IMR-90 (cell line): ENCODE measurements at regions not wholly inside any gene's neighbourhood (a gene's known extent, or its start where the extent isn't known, plus 50 kb on each side); places are given as distances from the start of the nearest gene placed in this dataset.
A peak's percentile ranks its signal among the peaks of the same experiment; 100 is the strongest.

Source experiments
- ATAC-seq: fragments of 200-7000 bp; cut with Tn5 transposase; 2 replicates; pipeline ENCODE4 v1.9.1; 2020; ENCODE audit warnings: low read depth, mild to moderate bottlenecking, moderate library complexity
- BruUV-seq: library from RNA; stranded (reverse); fragments of 400-500 nt; replicated peaks from 2 replicates; lab custom pipeline; 2021; lab: Mats Ljungman, UMichigan
- CTCF ChIA-PET: fragments of 300-600 bp; formaldehyde crosslinking; extraction: SDS; loops from one replicate; lab custom pipeline; 2021; ENCODE audit warnings: antibody characterized with exemption; lab: Yijun Ruan, JAX
- POLR2A ChIA-PET: fragments of 300-600 bp; sonication (Branson Sonifier 250); formaldehyde crosslinking; loops from one replicate; lab custom pipeline; 2022; ENCODE audit warnings: antibody characterized with exemption; ENCODE audit not compliant: unreplicated experiment; lab: Charles Lee
- DNase-seq: peaks from one replicate; pipeline ENCODE4 v3.0.0; 2013
- H2AFZ ChIP-seq: replicated peaks from 2 replicates; pipeline ENCODE3; 2013; ENCODE audit warnings: low read length, mild to moderate bottlenecking; ENCODE audit not compliant: poor library complexity
- H2AK5ac ChIP-seq: 2 replicates; pipeline ENCODE4 v1.6.1; 2013; ENCODE audit warnings: low read depth, low read length, inconsistent platforms
- H2AK9ac ChIP-seq: replicated peaks from 2 replicates; pipeline ENCODE3; 2013; ENCODE audit warnings: mild to moderate bottlenecking, low read depth, low read length, moderate library complexity; ENCODE audit not compliant: poor library complexity
- H2BK120ac ChIP-seq: 2 replicates; pipeline ENCODE4 v1.6.1; 2013; ENCODE audit warnings: low read depth, low read length, inconsistent platforms
- H2BK15ac ChIP-seq: 3 replicates; pipeline ENCODE4 v1.6.1; 2013; ENCODE audit warnings: low read depth, low read length, inconsistent platforms
- H2BK20ac ChIP-seq: 2 replicates; pipeline ENCODE4 v1.6.1; 2013; ENCODE audit warnings: low read depth, mild to moderate bottlenecking, inconsistent platforms, low read length, moderate library complexity
- H2BK5ac ChIP-seq: 2 replicates; pipeline ENCODE4 v1.6.1; 2013; ENCODE audit warnings: mild to moderate bottlenecking, low read depth, low read length, inconsistent platforms; ENCODE audit not compliant: poor library complexity, severe bottlenecking
- H3K14ac ChIP-seq: replicated peaks from 2 replicates; pipeline ENCODE4 v1.6.1; 2013; ENCODE audit warnings: low read depth, low read length, inconsistent platforms
- H3K18ac ChIP-seq: 2 replicates; pipeline ENCODE4 v1.6.1; 2013; ENCODE audit warnings: low read depth, low read length, control low read depth
- H3K23ac ChIP-seq: 2 replicates; pipeline ENCODE4 v1.6.1; 2013; ENCODE audit warnings: low read depth, low read length, inconsistent platforms
- H3K27ac ChIP-seq: 2 replicates; pipeline ENCODE4 v1.5.1; 2013; ENCODE audit warnings: mild to moderate bottlenecking, control low read depth, low read length; ENCODE audit not compliant: insufficient read depth
- H3K27me3 ChIP-seq: 2 replicates; pipeline ENCODE4 v1.6.1; 2013; ENCODE audit warnings: low read length; ENCODE audit not compliant: control insufficient read depth, insufficient read depth
- H3K36me3 ChIP-seq: 2 replicates; pipeline ENCODE4 v1.6.1; 2013; ENCODE audit warnings: low read length, mixed read lengths; ENCODE audit not compliant: control insufficient read depth, insufficient read depth
- H3K4ac ChIP-seq: 2 replicates; pipeline ENCODE4 v1.6.1; 2013; ENCODE audit warnings: low read depth, low read length, inconsistent platforms
- H3K4me1 ChIP-seq: 2 replicates; pipeline ENCODE4 v1.6.1; 2013; ENCODE audit warnings: low read length, mixed read lengths; ENCODE audit not compliant: control insufficient read depth, insufficient read depth
- H3K4me2 ChIP-seq: 2 replicates; pipeline ENCODE4 v1.6.1; 2013; ENCODE audit warnings: low read depth, mild to moderate bottlenecking, control low read depth, low read length, moderate library complexity
- H3K4me3 ChIP-seq: 2 replicates; pipeline ENCODE4 v1.5.1; 2013; ENCODE audit warnings: low read depth, mild to moderate bottlenecking, control low read depth, low read length, moderate library complexity; ENCODE audit not compliant: insufficient read depth
- H3K56ac ChIP-seq: 2 replicates; pipeline ENCODE4 v1.6.1; 2013; ENCODE audit warnings: low read length, inconsistent platforms; ENCODE audit not compliant: insufficient read depth; ENCODE audit errors: extremely low read depth
- H3K79me1 ChIP-seq, 2 experiments: 2 replicates each; pipeline ENCODE4 v1.6.1; 2013; ENCODE audit warnings: low read length in 2 of 2, inconsistent platforms in 1 of 2, low read depth in 1 of 2
- H3K9ac ChIP-seq: 2 replicates; pipeline ENCODE4 v1.6.1; 2013; ENCODE audit warnings: low read depth, low read length, control low read depth
- H3K9me1 ChIP-seq: 2 replicates; pipeline ENCODE4 v1.6.1; 2013; ENCODE audit warnings: low read length, inconsistent platforms; ENCODE audit not compliant: insufficient read depth
- H3K9me3 ChIP-seq: 2 replicates; pipeline ENCODE4 v1.6.1; 2013; ENCODE audit warnings: low read length; ENCODE audit not compliant: control insufficient read depth, insufficient read depth
- H4K20me1 ChIP-seq: 2 replicates; pipeline ENCODE4 v1.6.1; 2013; ENCODE audit warnings: low read length, inconsistent platforms; ENCODE audit not compliant: insufficient read depth
- H4K5ac ChIP-seq: 2 replicates; pipeline ENCODE4 v1.6.1; 2013; ENCODE audit warnings: mild to moderate bottlenecking, low read depth, low read length, control low read depth
- H4K8ac ChIP-seq, 2 experiments: 2 replicates each; pipeline ENCODE4 v1.6.1; 2013; ENCODE audit warnings: low read depth in 2 of 2, low read length in 2 of 2, control low read depth in 1 of 2, inconsistent platforms in 1 of 2
- H4K91ac ChIP-seq: 2 replicates; pipeline ENCODE4 v1.6.1; 2013; ENCODE audit warnings: low read depth, low read length, inconsistent platforms; ENCODE audit not compliant: insufficient read depth
- BHLHE40 ChIP-seq: fragments of 150-350 bp; IDR thresholded peaks from 2 replicates; pipeline ENCODE4 v1.6.1; 2016; ENCODE audit warnings: mild to moderate bottlenecking, low read depth, low read length
- CEBPB ChIP-seq: IDR thresholded peaks from 2 replicates; pipeline ENCODE4 v1.6.1; 2012; ENCODE audit warnings: low read depth, low read length, improper control_type of control experiment
- FOS ChIP-seq: fragments of 150-350 bp; IDR thresholded peaks from 2 replicates; pipeline ENCODE4 v1.6.1; 2016; ENCODE audit warnings: low read depth, low read length
- MAFK ChIP-seq: IDR thresholded peaks from 2 replicates; pipeline ENCODE4 v1.6.1; 2012; ENCODE audit warnings: low read depth, low read length, improper control_type of control experiment
- MXI1 ChIP-seq: IDR thresholded peaks from 2 replicates; pipeline ENCODE4 v1.6.1; 2012; ENCODE audit warnings: low read depth, mild to moderate bottlenecking, low read length, moderate library complexity, borderline replicate concordance
- NFE2L2 ChIP-seq: fragments of 150-350 bp; IDR thresholded peaks from 2 replicates; pipeline ENCODE4 v1.6.1; 2016; ENCODE audit warnings: low read depth, mild to moderate bottlenecking, low read length
- POLR2A ChIP-seq: IDR thresholded peaks from 2 replicates; pipeline ENCODE4 v1.6.1; 2012; ENCODE audit warnings: mild to moderate bottlenecking, low read depth, low read length
- RAD21 ChIP-seq: IDR thresholded peaks from 2 replicates; pipeline ENCODE4 v1.6.1; 2012; ENCODE audit warnings: low read length, improper control_type of control experiment
- RCOR1 ChIP-seq: IDR thresholded peaks from 2 replicates; pipeline ENCODE4 v1.6.1; 2012; ENCODE audit warnings: mild to moderate bottlenecking, low read length, improper control_type of control experiment; ENCODE audit not compliant: insufficient replicate concordance
- RFX5 ChIP-seq: IDR thresholded peaks from 2 replicates; pipeline ENCODE4 v1.8.0; 2012; ENCODE audit warnings: low read depth, mild to moderate bottlenecking, low read length, moderate library complexity
- SMC3 ChIP-seq: fragments of 150-350 bp; IDR thresholded peaks from 2 replicates; pipeline ENCODE4 v1.6.1; 2016; ENCODE audit warnings: low read depth, mild to moderate bottlenecking, antibody characterized with exemption, low read length, moderate library complexity
- WGBS, 2 experiments: methylation state at CpG; one replicate each; pipeline versions ENCODE4 v1.1.5 to v1.1.7; 2013; ENCODE audit warnings: missing lambda C conversion rate in 2 of 2; ENCODE audit not compliant: insufficient read length in 1 of 2; ENCODE audit errors: extremely low coverage in 2 of 2; 5-methylcytosine and 5-hydroxymethylcytosine counted together
- dilution Hi-C: fragments of 300-500 bp; cut with HindIII; formaldehyde crosslinking; loops from one replicate; pipeline ENCODE4 v1.14.3; 2018; ENCODE audit warnings: low sequenced_read_pairs; ENCODE audit not compliant: unreplicated experiment
- in situ Hi-C: fragments of 300-500 bp; cut with MboI; formaldehyde crosslinking; loops from 3 replicates; pipeline ENCODE4 v1.14.3; 2019; ENCODE audit warnings: low sequenced_read_pairs, inconsistent platforms, mixed read lengths
- intact Hi-C: fragments of 100-400 bp; cut with micrococcal nuclease; formaldehyde crosslinking; loops from 2 replicates; pipeline ENCODE4 v1.10.0; 2022
- TF ChIP-seq, protein P1 (sequence below): fragments of 150-350 bp; IDR thresholded peaks from 2 replicates; pipeline ENCODE4 v1.6.1; 2016; ENCODE audit warnings: low read depth, mild to moderate bottlenecking, low read length, moderate library complexity, borderline replicate concordance
- TF ChIP-seq, protein P2 (sequence below): fragments of 150-350 bp; IDR thresholded peaks from 2 replicates; pipeline ENCODE4 v1.6.1; 2017; ENCODE audit warnings: mild to moderate bottlenecking, antibody characterized with exemption, low read length, low read depth

DNA sequence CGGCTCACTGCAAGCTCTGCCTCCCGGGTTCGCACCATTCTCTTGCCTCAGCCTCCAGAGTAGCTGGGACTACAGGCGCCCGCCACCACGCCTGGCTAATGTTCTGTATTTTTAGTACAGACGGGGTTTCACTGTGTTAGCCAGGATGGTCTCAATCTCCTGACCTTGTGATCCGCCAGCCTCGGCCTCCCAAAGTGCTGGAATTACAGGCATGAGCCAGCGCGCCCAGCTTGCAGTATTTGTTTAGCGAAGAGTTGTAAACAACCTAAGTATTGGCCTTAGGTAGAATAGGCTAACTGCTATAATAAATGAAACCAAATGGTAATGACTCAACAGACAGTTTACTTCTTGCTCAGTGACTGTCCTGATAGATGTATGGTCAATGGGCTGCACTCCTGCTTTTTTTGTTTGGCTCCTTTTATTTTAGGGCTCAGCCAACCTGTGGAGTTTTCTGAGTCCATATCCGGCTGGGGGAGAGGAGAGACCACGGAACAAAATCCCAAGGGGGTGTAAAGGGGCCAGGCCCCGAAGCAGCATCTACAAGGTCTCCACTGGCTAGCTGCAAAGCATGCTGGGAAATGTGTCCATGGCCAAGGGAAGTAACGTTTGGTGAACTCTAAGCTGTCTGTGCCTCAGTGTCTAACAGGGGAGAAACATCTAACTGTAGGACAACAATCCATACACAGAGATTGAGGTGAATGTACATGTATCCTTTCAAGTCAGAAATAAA, 841.0 kb upstream of the ID2 start:
- Histone ChIP-seq H2AFZ (no peak overlapping the region), H4K8ac (no peak overlapping the region), H3K27me3 (no peaks in the 10 kb centered on the region), H3K56ac (no peak overlapping the region; the same call in 1 of the 2 replicates), H2BK15ac (no peak overlapping the region), H2BK120ac (peak overlapping the region; percentile 26), H4K5ac (no peak overlapping the region; the same call in 1 of the 2 replicates), H2AK9ac (no peak overlapping the region), H3K14ac (no peak overlapping the region), H4K20me1 (no peaks in the 10 kb centered on the region), H3K4me3 (no peak overlapping the region), H4K91ac (no peak overlapping the region; the same call in 1 of the 2 replicates), H3K4me1 (peaks cover 2% of the 10 kb centered on the region), H3K9me1 (0 out of 2 replicates have a peak, but pooled peaks cover under 1% of the 10 kb centered on the region), H3K27ac (no peak overlapping the region), H3K79me1 (no peaks in the 10 kb centered on the region), H3K4me2 (no peak overlapping the region), H3K9me3 (no peaks in the 10 kb centered on the region), H3K4ac (peak overlapping the region; percentile 57; the same call in 1 of the 2 replicates), H2AK5ac (no peak overlapping the region; the same call in 1 of the 2 replicates), H3K23ac (no peak overlapping the region), H3K9ac (no peak overlapping the region), H2BK20ac (no peak overlapping the region; the same call in 1 of the 2 replicates), H2BK5ac (peak overlapping the region; percentile 29), H3K36me3 (no peaks in the 10 kb centered on the region), H3K18ac (peak overlapping the region; percentile 53; the same call in 1 of the 2 replicates)
- dilution Hi-C loops, result no loop called here
- 89% methylated on average over 3 of the region's 16 CpGs; no CpG with 5 or more reads in 1 of the 2 experiments for WGBS, 2 experiments
- BruUV-seq, result no TSS peak
- DNase-seq (peak; percentile 17), ATAC-seq (peak; percentile 43; the same call in 1 of the 2 replicates)
- TF ChIP-seq MAFK, result no peak
- no peak for TF ChIP-seq BHLHE40
- TF ChIP-seq RCOR1, result no peak
- TF ChIP-seq RAD21, result no peak
- TF ChIP-seq NFE2L2, result no peak
- no peak for TF ChIP-seq POLR2A
- TF ChIP-seq, protein P1, sequence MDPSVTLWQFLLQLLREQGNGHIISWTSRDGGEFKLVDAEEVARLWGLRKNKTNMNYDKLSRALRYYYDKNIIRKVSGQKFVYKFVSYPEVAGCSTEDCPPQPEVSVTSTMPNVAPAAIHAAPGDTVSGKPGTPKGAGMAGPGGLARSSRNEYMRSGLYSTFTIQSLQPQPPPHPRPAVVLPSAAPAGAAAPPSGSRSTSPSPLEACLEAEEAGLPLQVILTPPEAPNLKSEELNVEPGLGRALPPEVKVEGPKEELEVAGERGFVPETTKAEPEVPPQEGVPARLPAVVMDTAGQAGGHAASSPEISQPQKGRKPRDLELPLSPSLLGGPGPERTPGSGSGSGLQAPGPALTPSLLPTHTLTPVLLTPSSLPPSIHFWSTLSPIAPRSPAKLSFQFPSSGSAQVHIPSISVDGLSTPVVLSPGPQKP, result no peak
- no peak for TF ChIP-seq MXI1
- TF ChIP-seq CEBPB, result no peak
- TF ChIP-seq FOS, result no peak
- TF ChIP-seq, protein P2, sequence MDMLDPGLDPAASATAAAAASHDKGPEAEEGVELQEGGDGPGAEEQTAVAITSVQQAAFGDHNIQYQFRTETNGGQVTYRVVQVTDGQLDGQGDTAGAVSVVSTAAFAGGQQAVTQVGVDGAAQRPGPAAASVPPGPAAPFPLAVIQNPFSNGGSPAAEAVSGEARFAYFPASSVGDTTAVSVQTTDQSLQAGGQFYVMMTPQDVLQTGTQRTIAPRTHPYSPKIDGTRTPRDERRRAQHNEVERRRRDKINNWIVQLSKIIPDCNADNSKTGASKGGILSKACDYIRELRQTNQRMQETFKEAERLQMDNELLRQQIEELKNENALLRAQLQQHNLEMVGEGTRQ, result no peak
- TF ChIP-seq RFX5, result no peak
- TF ChIP-seq SMC3, result no peak
- intact Hi-C loops, result no loop called here
- CTCF ChIA-PET, result no interaction called here
- POLR2A ChIA-PET, result no interaction called here
- in situ Hi-C loops, result loop anchor here (25.0 kb wide), 1 partner anchor 846 kb away; the partner anchor contains the start of gene ID2
